COLO668 (cell line): ENCODE measurements at regions not wholly inside any gene's neighbourhood (a gene's known extent, or its start where the extent isn't known, plus 50 kb on each side); places are given as distances from the start of the nearest gene placed in this dataset.

Source experiments
- DNase-seq: peaks from one replicate; lab custom pipeline; 2025; ENCODE audit not compliant: unreplicated experiment; lab: John Stamatoyannopoulos, UW

DNA sequence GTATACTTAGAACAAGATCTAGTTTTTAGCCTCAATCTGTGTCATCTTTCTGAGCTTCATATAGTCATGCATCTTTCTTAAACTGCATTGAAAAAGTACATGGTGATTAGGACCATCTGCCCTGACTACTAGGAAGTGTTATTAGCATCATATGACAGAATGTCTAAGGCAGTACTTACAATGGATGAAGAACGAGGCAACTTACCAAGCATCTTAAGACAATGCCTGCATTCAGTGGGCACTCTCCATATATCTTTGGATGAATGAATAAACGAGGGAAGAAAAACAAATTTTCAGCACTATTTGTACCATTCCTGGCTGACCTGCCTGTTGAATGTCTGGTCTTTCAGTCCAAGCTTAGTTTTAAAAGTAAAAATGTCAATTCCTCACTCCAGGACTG is 185.4 kb upstream of the EPHA3 start:
- no peak for DNase-seq

- no peak for DNase-seq
Measured at GRCh38 chr3:88926221-88926620, 181.2 kb upstream of the EPHA3 start.

DNA sequence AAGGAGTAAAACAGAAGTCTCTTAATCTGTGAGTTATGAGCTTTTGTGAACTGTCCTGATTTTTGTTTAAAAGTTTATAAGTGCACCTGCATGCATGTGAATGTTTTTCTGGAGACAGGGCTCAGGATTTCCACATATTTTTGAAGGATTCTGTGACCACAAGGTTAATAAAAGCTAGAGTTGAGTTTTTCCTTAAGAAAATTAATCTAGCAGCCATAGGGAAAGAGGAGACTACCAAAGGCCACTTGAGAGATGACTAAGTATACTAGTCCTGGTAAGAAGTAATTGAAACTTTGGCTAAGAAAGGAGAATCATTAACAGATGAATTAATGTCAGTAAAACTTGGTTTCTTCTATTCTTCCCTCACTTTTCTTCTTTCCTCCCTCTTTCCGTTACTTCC is 176.8 kb upstream of the EPHA3 start:
- DNase-seq: no peak

DNA sequence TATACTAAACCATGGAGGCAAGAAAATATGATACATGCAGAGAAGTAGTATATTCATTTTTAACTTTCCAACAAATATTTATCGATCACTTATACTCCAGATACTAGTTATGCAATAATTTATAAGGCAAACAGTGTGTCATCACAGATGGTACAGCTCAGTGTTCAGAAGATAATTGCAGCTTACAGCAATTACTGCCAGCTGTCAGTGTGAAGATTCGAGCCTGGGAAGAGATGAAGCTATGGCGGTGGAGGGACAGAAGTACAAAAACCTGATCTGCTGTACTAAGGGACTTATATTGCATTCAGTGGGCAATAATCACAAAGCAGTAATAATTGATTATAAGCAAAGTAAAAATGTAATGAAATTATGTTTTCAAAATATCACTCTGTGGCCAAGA is 170.6 kb upstream of the EPHA3 start:
- DNase-seq: no peak

DNA sequence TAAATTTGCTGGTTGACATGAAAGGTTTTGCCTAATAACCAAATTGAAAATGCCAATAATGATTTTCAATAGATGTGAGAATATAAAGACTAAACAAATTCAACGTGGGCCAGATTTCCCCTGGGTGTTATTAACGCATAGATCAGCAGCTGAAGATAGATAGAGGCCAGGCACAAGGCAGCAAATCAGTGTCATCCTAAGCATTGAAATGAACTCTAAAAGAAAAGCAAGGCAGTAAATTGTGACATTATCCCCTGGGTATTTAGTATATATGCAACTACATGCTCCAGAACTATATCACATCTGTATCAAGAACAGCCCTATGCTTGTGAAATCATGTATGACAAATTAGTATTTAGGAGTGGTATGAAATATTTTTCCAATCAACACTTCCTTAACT is 167.1 kb upstream of the EPHA3 start:
- no peak for DNase-seq

- DNase-seq: no peak
Measured at GRCh38 chr3:88947013-88947412, 160.4 kb upstream of the EPHA3 start.

DNA sequence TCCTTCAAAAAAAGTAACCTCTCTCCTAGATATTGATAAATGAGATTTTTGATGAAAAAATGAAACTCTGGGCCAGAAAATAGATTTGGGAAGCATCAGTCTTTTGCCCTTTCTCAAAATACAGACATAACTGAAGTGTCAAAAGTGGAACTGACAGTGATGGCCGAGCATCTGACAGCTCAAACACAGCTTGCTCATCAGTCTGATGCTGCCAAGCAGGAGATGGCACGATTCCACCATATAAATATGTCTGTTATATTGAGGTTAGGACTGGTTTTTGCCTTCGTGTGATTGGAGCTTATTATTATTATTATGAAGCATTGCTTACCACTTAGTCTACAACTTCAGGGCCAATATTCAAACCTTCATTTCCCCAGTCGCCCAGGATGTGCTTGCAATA is 152.6 kb upstream of the EPHA3 start:
- DNase-seq: no peak

DNA sequence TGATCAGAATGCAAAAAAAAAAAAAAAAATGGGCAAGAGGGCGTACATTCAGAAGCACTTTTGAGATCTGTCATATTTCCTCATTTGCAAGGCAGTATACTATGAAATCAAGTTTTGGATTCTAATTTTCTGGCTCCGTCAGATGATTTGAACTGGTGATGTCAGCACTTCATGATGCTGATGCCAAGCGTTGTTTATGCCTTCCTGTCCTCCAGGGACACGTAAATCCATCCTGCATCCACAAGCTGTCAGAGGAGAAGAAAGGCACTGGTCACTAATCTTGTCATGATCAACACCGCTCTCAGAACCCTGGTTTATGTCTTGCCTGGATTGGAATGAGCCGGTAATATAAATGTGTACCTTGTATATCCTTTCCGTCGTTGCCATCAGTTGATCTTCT is 152.1 kb upstream of the EPHA3 start:
- DNase-seq: no peak

DNA sequence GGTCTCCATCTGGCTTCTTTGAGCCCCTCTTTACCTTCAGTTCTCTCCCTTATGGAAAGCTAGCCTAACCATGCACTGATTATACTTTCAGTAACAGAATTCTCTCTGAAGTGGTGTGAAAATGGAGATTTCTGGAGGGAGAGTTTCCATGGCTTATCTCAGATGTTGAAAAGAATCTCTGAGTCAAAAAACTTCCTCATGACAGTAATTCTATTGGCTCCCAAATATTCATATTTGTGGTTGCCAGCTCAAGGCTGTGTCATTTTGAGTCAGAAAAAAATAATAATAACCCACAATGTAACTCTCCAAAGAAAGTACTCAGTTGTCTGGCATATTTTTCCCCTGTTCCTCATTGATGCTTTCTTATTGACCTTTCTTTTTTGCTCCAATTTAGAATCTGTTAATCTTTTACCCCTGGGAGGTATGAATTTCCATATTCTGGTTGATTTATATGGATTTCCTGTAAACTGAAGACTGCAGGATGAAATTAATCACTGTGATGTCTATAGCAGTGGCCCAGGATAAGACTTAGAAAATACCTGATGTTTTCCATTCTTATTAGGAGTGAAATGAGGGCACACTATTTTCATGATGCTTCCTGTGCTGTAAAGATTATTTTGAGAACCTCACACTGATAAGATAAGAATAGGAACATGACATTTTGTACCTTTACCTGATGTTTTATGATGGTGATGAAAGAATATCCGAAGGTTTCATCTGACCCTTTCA is 149.5 kb upstream of the EPHA3 start:
- DNase-seq: no peak

DNA sequence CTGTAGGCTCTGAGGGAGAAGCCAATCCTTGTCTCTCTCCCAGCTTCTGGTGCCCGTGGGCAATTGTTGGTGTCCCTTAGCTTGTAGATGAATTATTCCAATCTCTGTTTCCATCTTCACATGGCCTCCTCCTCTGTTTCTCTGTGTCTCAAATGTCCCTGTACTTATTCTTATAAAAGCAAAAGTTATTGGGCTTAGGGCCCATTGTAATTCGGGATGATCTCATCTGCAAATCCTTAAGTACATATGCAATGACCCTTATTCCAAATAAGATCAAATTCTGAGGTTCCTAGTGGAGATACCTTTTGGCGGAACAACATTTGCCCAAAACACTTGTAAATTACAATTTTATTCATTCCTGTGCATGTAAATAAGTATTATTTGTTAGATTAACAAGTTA is 147.4 kb upstream of the EPHA3 start:
- no peak for DNase-seq

DNA sequence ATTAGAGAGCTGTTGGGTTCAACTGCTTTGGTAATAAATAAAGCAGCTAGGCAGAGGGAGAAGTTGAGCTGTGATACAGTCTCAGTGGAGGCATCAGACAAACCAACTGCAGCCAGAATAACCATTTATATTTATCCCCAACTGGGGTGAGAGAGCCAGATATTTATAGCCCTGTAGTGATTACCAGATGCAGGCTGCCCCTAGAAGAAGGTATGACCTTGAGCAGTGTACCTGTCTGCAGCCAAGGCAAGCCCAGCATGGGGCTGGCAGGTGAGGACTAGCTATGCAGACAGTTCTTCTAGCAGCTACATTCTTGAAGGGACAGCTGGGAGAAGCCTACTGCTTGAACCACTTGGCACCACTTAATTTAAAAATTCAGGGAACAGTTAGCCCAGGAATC is 144.4 kb upstream of the EPHA3 start:
- no peak for DNase-seq

DNA sequence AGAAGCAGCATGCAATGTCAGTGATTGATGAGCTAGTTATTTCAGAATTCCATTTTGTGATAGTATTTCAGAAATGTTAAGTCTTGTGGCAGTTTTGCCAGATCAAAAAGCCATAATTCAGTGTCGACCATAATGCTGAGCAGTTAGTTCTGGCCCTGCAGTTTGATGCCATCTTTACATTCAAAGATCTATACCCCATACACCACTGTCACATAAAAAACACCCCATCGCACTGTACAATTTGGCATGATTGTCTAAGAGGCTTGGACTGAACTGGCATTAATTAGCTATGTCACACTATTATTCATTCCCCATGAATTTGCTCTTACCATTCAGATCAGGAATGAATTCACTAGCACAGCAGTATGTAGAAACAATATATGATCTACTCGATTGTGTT is 127.7 kb upstream of the EPHA3 start:
- no peak for DNase-seq

- DNase-seq: no peak
Measured at GRCh38 chr3:88983458-88983857, 124.0 kb upstream of the EPHA3 start.

- DNase-seq: no peak
Measured at GRCh38 chr3:88984256-88984655, 123.2 kb upstream of the EPHA3 start.

- DNase-seq: no peak
Measured at GRCh38 chr3:88984832-88985231, 122.6 kb upstream of the EPHA3 start.

GRCh38 chr3:88985491-88985890 is 121.9 kb upstream of the EPHA3 start:
- no peak for DNase-seq

GRCh38 chr3:88986834-88987233 is 120.6 kb upstream of the EPHA3 start:
- no peak for DNase-seq

- no peak for DNase-seq
Measured at GRCh38 chr3:88987776-88988175, 119.6 kb upstream of the EPHA3 start.

- DNase-seq: no peak
Measured at GRCh38 chr3:88988906-88989305, 118.5 kb upstream of the EPHA3 start.

DNA sequence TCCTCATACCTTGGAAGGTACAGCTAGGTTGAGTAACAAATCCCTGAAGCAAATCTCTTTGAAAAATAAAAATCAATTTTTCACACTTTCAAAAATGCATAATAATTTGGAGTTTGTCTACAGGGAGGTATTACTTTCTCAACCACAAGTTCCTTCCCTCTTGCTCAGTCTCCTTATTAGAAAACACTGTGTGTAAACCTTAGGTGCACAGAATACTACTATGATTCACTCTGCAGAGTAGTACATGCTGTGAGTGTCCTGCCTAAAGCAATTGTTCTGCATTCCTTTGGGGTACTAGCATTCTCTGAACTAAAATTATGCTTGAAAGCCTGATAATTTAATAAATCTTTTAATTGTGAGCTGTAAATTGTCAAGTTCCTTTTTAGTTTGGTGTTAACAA is 115.9 kb upstream of the EPHA3 start:
- DNase-seq: no peak

GRCh38 chr3:88996691-88997090 is 110.7 kb upstream of the EPHA3 start:
- DNase-seq: no peak

DNA sequence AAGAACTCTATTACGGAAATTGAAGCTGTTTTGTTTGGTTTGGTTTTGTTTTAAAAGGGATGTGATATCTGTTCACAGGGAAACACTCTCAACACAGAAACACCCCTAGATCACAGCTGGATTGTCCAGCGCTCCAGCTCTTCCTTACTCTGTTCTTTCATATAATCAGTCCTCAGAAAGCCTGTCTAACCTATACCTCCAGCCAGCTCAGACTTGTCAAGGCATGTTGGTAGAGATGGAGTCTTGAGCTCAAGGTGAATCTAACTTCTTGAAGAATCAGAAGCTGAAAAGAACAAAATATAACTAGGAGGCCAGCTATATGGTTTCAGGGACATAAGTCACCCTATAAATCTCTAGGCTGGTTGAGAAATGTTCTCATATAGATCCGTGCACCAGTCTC is 110.2 kb upstream of the EPHA3 start:
- no peak for DNase-seq

DNA sequence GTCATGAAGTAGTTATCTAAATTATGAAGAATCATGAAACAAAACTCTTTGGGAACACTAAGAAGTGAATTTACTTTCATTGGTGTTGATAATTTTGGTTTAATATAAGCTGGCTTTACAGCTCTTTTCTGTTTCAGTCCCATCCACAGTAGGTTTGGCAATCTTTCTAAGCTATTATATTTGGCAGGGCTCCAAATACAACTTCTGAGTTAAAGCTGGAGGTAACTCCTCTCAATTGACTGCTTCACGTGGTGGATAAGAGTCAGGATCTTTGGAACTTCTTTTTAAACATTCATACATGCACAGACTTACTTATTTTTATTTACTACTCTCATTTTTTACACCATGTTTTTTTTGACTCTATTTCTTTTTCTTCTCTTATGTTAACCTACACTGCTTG is 106.5 kb upstream of the EPHA3 start:
- no peak for DNase-seq

GRCh38 chr3:89002191-89002590 is 105.2 kb upstream of the EPHA3 start:
- DNase-seq: no peak
